ENCODE measurements at regions not wholly inside any gene's neighbourhood (a gene's known extent, or its start where the extent isn't known, plus 50 kb on each side); places are given as distances from the start of the nearest gene placed in this dataset.

- dilution Hi-C loops (cut with MboI; ENCODE audit: extremely low pct_ligation_motif_present, low sequenced_read_pairs), result no loop called here
- H3K9me3 ChIP-seq (replicated peaks; ENCODE audit: control insufficient read depth, insufficient read depth, low read length), result no peaks in the 10 kb centered on the region
- DNase-seq (ENCODE audit: low read depth, low spot score), result no peak
- intact Hi-C loops (cut with micrococcal nuclease), result no loop called here
- no TSS peak for BruUV-seq (replicated peaks)
- H3K79me2 ChIP-seq (ENCODE audit: control insufficient read depth, insufficient read depth, low read length), result no peaks in the 10 kb centered on the region
- no peaks in the 10 kb centered on the region for H3K36me3 ChIP-seq (ENCODE audit: control insufficient read depth in 2 of 2, extremely low read depth in 1 of 2, insufficient read depth in 2 of 2, low read length in 2 of 2)
- H2AFZ ChIP-seq (ENCODE audit: low read depth, low read length), result no peak overlapping the region
- H3K9ac ChIP-seq (replicated peaks; ENCODE audit: extremely low read depth, insufficient read depth, low read length), result no peak overlapping the region
- peaks cover 2% of the 10 kb centered on the region for H3K9me1 ChIP-seq (replicated peaks; ENCODE audit: control insufficient read depth, extremely low read depth, insufficient read depth, low read length)
- H4K20me1 ChIP-seq (replicated peaks; ENCODE audit: control insufficient read depth, extremely low read depth, insufficient read depth, low read length), result no peaks in the 10 kb centered on the region
- no peak overlapping the region for H3K27ac ChIP-seq (ENCODE audit: insufficient read depth, low read depth, low read length)
- H3K4me1 ChIP-seq (ENCODE audit: control insufficient read depth, extremely low read depth, insufficient read depth, low read length), result no peaks in the 10 kb centered on the region
- H3K4me2 ChIP-seq (ENCODE audit: insufficient read depth, low read length), result no peak overlapping the region
- no peaks in the 10 kb centered on the region for H3K27me3 ChIP-seq (ENCODE audit: control insufficient read depth in 2 of 2, insufficient read depth in 2 of 2, low read length in 2 of 2)
- CTCF ChIA-PET, result no interaction called here
- POLR2A ChIA-PET, result no interaction called here
- FAIRE-seq, result no peak
- TF ChIP-seq MAX (IDR thresholded peaks at IDR 0.05; ENCODE audit: insufficient read depth, insufficient read length) (no peak), CTCF (IDR thresholded peaks at IDR 0.05; ENCODE audit: extremely low read depth in 1 of 2, insufficient read depth in 1 of 2, low read depth in 1 of 2, low read length in 2 of 2) (no peak), POLR2AphosphoS5 (IDR thresholded peaks at IDR 0.05; ENCODE audit: insufficient read depth, low read depth, low read length) (no peak), FOS (IDR thresholded peaks at IDR 0.05; ENCODE audit: borderline replicate concordance, insufficient read depth, low read length) (no peak), JUN (IDR thresholded peaks at IDR 0.05; ENCODE audit: borderline replicate concordance, insufficient read depth, insufficient read length, low read depth) (no peak), EZH2 (IDR thresholded peaks at IDR 0.05; ENCODE audit: borderline replicate concordance, low read depth, low read length, severe bottlenecking) (no peak), POLR2A (IDR thresholded peaks at IDR 0.05; ENCODE audit: low read depth, low read length) (no peak)
- H3K4me3 ChIP-seq (replicated peaks in 1 of 3; ENCODE audit: insufficient read depth in 1 of 3, low read depth in 1 of 3, low read length in 3 of 3), result no peak overlapping the region
Measured at GRCh38 chr6:81816380-81816779, 63.9 kb upstream of the TENT5A start.

Measured in endothelial cell of umbilical vein (primary cell).